DND-41 (cell line): ENCODE measurements at regions not wholly inside any gene's neighbourhood (a gene's known extent, or its start where the extent isn't known, plus 50 kb on each side); places are given as distances from the start of the nearest gene placed in this dataset.

Source experiments
- CTCF ChIP-seq: IDR thresholded peaks from 2 replicates; pipeline ENCODE4 v1.5.1; 2012; ENCODE audit warnings: borderline replicate concordance, low read length, moderate library complexity, mild to moderate bottlenecking; ENCODE audit not compliant: poor library complexity, severe bottlenecking; ENCODE audit errors: extremely low read depth
- EZH2 ChIP-seq: IDR thresholded peaks from 3 replicates; pipeline ENCODE4 v1.6.1; 2012; ENCODE audit warnings: borderline replicate concordance, low read depth, mild to moderate bottlenecking, moderate library complexity, low read length, inconsistent platforms; ENCODE audit not compliant: severe bottlenecking

- TF ChIP-seq CTCF (no peak), EZH2 (no peak)
Observed at GRCh38 chr7:53413021-53413420, 377.6 kb downstream of the POM121L12 start.
